RWPE2 (cell line): ENCODE measurements at regions not wholly inside any gene's neighbourhood (a gene's known extent, or its start where the extent isn't known, plus 50 kb on each side); places are given as distances from the start of the nearest gene placed in this dataset.
A peak's percentile ranks its signal among the peaks of the same experiment; 100 is the strongest.

Experiments
- ATAC-seq: fragments of 200-7000 bp; cut with Tn5 transposase; 3 replicates; pipeline ENCODE4 v1.9.1; 2021; ENCODE audit warnings: low read depth
- DNase-seq: peaks from one replicate; pipeline ENCODE4 v3.0.0-alpha.2; 2020; ENCODE audit warnings: low spot score
- H3K27ac ChIP-seq: fragments of 450-650 bp; 2 replicates; pipeline ENCODE4 v1.5.1; 2017; ENCODE audit warnings: mild to moderate bottlenecking; ENCODE audit not compliant: poor library complexity, severe bottlenecking
- H3K27me3 ChIP-seq: fragments of 250-450 bp; sonication (Bioruptor Pico); 2 replicates; pipeline ENCODE4 v1.5.1; 2021; ENCODE audit warnings: mild to moderate bottlenecking, moderate library complexity; ENCODE audit not compliant: insufficient read depth, poor library complexity, severe bottlenecking
- H3K36me3 ChIP-seq: fragments of 250-450 bp; sonication (Bioruptor Pico); 2 replicates; pipeline ENCODE4 v1.5.1; 2020; ENCODE audit warnings: low read depth, mild to moderate bottlenecking, moderate library complexity
- H3K4me1 ChIP-seq: fragments of 250-450 bp; sonication (Bioruptor Pico); 2 replicates; pipeline ENCODE4 v1.5.1; 2021; ENCODE audit warnings: mild to moderate bottlenecking, moderate library complexity; ENCODE audit not compliant: insufficient read depth, poor library complexity, severe bottlenecking
- H3K4me3 ChIP-seq: fragments of 250-450 bp; sonication (Bioruptor Pico); 2 replicates; pipeline ENCODE4 v1.5.1; 2021; ENCODE audit warnings: mild to moderate bottlenecking, moderate library complexity; ENCODE audit not compliant: severe bottlenecking
- H3K9me3 ChIP-seq: fragments of 250-450 bp; sonication (Bioruptor Pico); 2 replicates; pipeline ENCODE4 v1.5.1; 2021; ENCODE audit warnings: mild to moderate bottlenecking, moderate library complexity; ENCODE audit not compliant: severe bottlenecking
- CTCF ChIP-seq: fragments of 450-650 bp; IDR thresholded peaks from one replicate; pipeline ENCODE4 v1.5.1; 2017; ENCODE audit warnings: mild to moderate bottlenecking, moderate library complexity; ENCODE audit not compliant: poor library complexity, severe bottlenecking

DNA sequence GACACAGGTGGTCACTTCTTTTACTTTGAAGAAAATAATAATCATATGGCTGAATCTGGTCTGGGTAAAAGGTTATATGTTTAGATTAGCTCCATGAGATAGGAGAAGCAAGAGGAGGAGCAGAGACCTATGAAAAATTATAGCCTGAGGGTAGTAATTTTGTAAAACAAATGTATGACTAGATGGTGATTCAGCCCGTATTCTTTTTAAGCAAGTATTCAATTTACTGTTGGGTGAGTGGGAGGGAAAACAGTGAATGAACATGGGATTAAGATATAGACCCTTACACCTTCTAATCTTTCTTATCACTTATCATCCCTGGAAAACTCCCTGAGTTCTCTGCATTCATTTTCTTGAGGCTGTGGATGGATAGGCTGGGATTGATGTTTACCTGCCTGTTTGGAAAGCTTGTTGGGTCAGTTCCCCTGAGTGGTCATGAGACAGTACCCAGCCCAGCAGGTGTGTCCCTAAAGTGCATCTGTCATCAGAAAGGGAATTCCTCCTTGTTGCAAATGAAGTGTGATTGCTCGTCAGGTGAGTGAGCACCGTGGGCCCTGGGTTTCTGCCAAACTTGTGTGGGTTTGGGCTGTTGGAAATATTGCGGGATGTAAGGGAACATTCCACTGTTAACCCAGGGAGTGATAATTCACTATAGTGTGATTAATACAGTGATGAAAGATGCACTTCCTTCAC is 101.2 kb upstream of the GDNF start:
- Histone ChIP-seq H3K27me3 (no peaks in the 10 kb centered on the region), H3K36me3 (no peaks in the 10 kb centered on the region), H3K9me3 (no peaks in the 10 kb centered on the region), H3K27ac (peak overlapping the region; percentile 21), H3K4me3 (no peak overlapping the region), H3K4me1 (peaks cover 15% of the 10 kb centered on the region)
- peak; percentile 84 for ATAC-seq
- no peak for TF ChIP-seq CTCF
- peak; percentile 72 for DNase-seq

DNA sequence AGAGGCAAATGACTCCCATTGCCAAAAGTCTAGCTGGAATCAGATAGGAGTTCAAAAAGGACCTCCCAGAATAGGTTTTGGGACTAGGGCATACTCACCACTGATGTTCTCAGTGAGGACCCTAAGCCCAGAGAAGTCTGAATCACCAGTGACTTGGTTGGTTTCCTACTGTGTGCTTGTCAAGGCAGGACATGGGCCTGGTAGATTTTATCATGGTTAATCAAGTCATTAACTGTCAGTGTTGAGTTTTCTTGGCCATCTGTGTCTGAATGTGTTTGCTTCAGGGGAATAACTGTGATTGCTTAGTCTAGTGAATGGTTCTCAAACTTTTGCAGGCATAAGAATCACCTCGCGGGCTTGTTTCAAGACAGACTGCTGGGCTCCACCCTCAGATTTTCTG is 99.0 kb upstream of the GDNF start:
- no peak for TF ChIP-seq CTCF
- no peak for DNase-seq
- Histone ChIP-seq H3K27me3 (peaks cover 8% of the 10 kb centered on the region), H3K4me1 (peaks cover 15% of the 10 kb centered on the region), H3K9me3 (no peaks in the 10 kb centered on the region), H3K4me3 (no peak overlapping the region), H3K27ac (no peak overlapping the region), H3K36me3 (no peaks in the 10 kb centered on the region)
- ATAC-seq: no peak

DNA sequence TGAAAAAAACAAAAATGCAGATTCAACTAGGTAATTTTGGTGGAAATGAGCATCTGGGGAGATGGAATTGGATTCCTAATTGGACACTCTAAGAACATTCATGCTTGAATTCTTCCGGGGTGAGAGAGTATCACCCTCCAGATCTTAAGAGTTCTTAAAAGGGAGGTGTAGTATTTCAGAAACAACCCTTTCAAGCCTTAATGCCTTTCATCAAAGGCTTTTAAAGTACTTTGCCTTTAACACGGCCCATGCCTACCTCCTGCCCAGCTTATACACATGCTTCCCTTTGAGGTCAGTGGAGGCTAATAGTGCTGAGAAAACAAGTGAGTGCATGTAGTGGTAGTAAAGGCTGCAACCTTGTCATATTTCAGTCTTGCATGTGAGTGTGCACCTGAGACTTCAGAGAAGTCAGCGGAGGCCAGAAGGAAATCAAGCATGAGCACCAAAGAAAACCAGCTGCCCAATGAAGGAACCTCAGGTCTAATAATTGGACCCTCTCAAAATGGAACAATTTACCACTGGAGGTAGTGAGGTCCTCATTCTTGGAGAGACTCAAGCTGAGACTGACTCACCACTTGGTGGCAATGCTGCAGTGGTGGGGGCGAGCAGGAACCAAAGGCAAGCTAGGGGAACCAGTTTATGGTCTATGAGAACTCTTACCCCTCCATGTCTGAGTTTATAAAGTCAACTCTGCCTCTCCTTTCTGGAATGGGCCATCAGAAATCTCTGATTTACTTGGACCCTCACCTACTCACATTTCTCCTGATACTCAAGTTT is 98.4 kb upstream of the GDNF start:
- TF ChIP-seq CTCF: no peak
- DNase-seq: no peak
- Histone ChIP-seq H3K9me3 (no peaks in the 10 kb centered on the region), H3K4me1 (peaks cover 15% of the 10 kb centered on the region), H3K27ac (no peak overlapping the region), H3K4me3 (no peak overlapping the region), H3K27me3 (peaks cover 14% of the 10 kb centered on the region), H3K36me3 (no peaks in the 10 kb centered on the region)
- ATAC-seq: no peak

DNA sequence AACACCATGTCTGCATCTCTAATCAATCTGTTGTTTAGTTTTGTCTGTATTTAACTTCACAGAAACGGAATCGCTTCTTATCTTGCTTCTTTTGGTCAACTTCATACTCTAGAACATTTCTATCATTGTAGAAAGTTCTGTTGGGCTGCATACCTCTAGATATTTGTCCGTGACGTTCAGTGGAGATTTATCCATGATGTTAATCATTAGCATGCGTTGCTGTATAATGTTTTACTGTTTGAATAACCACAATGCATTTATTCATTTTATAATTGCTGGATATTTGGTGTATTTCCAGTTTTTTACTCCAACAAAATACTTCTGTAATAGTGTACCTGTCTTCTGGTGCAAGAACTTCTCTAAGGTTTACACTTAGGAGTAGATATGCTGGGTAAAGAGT is 96.2 kb upstream of the GDNF start:
- TF ChIP-seq CTCF: no peak
- no peak overlapping the region for H3K4me3 ChIP-seq
- DNase-seq (no peak), ATAC-seq (no peak)
- H3K36me3 ChIP-seq: no peaks in the 10 kb centered on the region
- no peak overlapping the region for H3K27ac ChIP-seq
- H3K9me3 ChIP-seq: no peaks in the 10 kb centered on the region
- peaks cover 6% of the 10 kb centered on the region for H3K4me1 ChIP-seq
- peaks cover 18% of the 10 kb centered on the region for H3K27me3 ChIP-seq

GRCh38 chr5:37933576-37933975 is 93.7 kb upstream of the GDNF start:
- Histone ChIP-seq H3K4me3 (no peak overlapping the region), H3K36me3 (no peaks in the 10 kb centered on the region), H3K9me3 (no peaks in the 10 kb centered on the region), H3K27me3 (peaks cover 18% of the 10 kb centered on the region), H3K4me1 (no peaks in the 10 kb centered on the region), H3K27ac (no peak overlapping the region)
- no peak for ATAC-seq
- no peak for DNase-seq
- no peak for TF ChIP-seq CTCF
